AG09309 (cell line): ENCODE measurements at regions not wholly inside any gene's neighbourhood (a gene's known extent, or its start where the extent isn't known, plus 50 kb on each side); places are given as distances from the start of the nearest gene placed in this dataset.

Source experiments
- DNase-seq: peaks from one replicate; pipeline ENCODE4 v3.0.0-alpha.2; 2010; ENCODE audit warnings: low read depth
- H3K4me3 ChIP-seq: 2 replicates; pipeline ENCODE4 v1.5.1; 2011; ENCODE audit warnings: mild to moderate bottlenecking, low read depth, low read length, moderate library complexity; ENCODE audit not compliant: control insufficient read depth
- CTCF ChIP-seq: IDR thresholded peaks from 2 replicates; pipeline ENCODE4 v1.5.1; 2011; ENCODE audit warnings: mild to moderate bottlenecking, low read depth, low read length, inconsistent platforms; ENCODE audit not compliant: insufficient read depth, control insufficient read depth; ENCODE audit errors: missing control alignments

DNA sequence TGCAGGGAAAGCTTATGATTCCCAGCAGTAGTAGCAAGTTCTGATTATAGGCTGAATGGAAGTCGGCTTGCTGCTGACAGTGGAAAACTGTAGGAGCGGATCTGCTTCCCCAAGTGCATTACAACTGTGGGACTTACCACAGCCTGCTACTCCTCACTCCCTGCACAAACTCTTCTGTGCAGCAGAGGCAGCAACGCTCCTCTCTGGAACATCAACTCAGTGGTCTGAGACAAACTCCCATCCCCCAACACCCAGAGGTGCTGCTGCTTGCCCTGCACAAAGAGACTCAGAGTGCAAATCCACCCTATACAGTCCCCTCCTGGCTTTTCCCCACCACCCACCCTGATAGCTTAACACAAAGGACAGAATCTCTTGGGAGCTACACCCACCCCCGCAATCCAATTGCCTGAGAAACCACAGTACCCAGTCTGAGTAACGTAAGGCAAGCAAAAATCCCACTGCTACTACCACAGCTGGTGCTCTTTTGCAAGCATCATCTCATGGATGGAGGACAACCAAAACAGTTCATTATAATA lies 1455.2 kb downstream of the AMY1C start:
- no peak overlapping the region for H3K4me3 ChIP-seq
- no peak for TF ChIP-seq CTCF
- no peak for DNase-seq

DNA sequence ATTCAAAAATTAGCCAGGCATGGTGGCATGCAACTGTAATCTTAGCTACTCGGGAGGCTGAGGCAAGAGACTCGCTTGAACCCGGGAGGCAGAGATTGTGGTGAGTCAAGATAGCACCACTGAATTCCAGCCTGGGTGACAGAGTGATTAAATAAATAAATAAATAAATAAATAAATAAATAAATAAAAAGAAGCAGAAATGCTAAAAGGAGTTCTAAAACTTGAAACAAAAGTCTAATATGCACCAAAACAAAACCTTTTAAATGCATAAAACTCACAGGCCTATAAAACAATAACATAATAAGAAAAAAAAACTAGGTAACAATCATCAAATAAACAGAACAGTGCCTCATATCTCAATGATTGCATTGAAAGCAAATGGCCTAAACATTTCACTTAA lies 1458.9 kb downstream of the AMY1C start:
- no peak overlapping the region for H3K4me3 ChIP-seq
- no peak for DNase-seq
- no peak for TF ChIP-seq CTCF

DNA sequence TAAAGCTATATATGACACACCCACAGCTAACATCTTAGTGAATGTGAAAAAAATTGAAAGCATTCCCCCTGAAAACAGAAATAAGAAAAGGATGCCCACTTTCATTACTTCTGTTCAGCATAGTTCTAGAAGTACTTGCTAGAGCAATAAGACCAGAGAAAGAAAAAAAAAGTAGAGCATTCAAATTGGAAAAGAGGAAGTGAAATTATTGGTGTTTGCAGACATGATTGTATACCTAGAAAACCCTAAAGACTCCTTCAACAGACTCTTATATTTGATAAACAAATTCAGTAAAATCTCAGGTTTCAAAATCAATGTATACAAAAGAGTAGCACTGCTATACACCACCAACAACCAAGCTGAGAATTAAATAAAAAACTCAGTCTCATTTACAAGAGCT lies 1461.0 kb downstream of the AMY1C start:
- no peak for DNase-seq
- no peak overlapping the region for H3K4me3 ChIP-seq
- no peak for TF ChIP-seq CTCF

GRCh38 chr1:105231378-105231777 lies 1481.7 kb downstream of the AMY1C start:
- TF ChIP-seq CTCF, result no peak
- no peak for DNase-seq
- no peak overlapping the region for H3K4me3 ChIP-seq

GRCh38 chr1:105243411-105243810 lies 1493.7 kb downstream of the AMY1C start:
- no peak overlapping the region for H3K4me3 ChIP-seq
- DNase-seq, result no peak
- no peak for TF ChIP-seq CTCF

GRCh38 chr1:105243969-105244368 lies 1494.3 kb downstream of the AMY1C start:
- TF ChIP-seq CTCF, result no peak
- no peak for DNase-seq
- no peak overlapping the region for H3K4me3 ChIP-seq

- no peak for TF ChIP-seq CTCF
- no peak for DNase-seq
- H3K4me3 ChIP-seq, result no peak overlapping the region
Observed at GRCh38 chr1:105254906-105255305, 1505.2 kb downstream of the AMY1C start.
